ENCODE measurements at regions not wholly inside any gene's neighbourhood (a gene's known extent, or its start where the extent isn't known, plus 50 kb on each side); places are given as distances from the start of the nearest gene placed in this dataset.

GRCh38 chr12:106003297-106003696 is 135.5 kb downstream of the NUAK1 start:
- H3K36me3 ChIP-seq: no peaks in the 10 kb centered on the region
- H3K9me3 ChIP-seq: no peaks in the 10 kb centered on the region
- H3K4me3 ChIP-seq: no peak overlapping the region
- intact Hi-C loops (cut with DNase I): no loop called here
- no peak for TF ChIP-seq POLR2A (IDR thresholded peaks at IDR 0.05)
- DNase-seq (ENCODE audit: extremely low spot score in 2 of 2): no peak
- no peaks in the 10 kb centered on the region for H3K27me3 ChIP-seq
- H3K4me1 ChIP-seq: no peaks in the 10 kb centered on the region
- no peak overlapping the region for H3K27ac ChIP-seq

GRCh38 chr12:106004289-106004688 is 134.5 kb downstream of the NUAK1 start:
- Histone ChIP-seq H3K27me3 (no peaks in the 10 kb centered on the region), H3K4me1 (no peaks in the 10 kb centered on the region), H3K27ac (no peak overlapping the region), H3K36me3 (no peaks in the 10 kb centered on the region), H3K9me3 (no peaks in the 10 kb centered on the region), H3K4me3 (no peak overlapping the region)
- TF ChIP-seq CTCF (IDR thresholded peaks at IDR 0.05) (no peak), POLR2AphosphoS5 (IDR thresholded peaks at IDR 0.05; ENCODE audit: insufficient read depth in 1 of 2, low read depth in 1 of 2) (no peak), POLR2A (IDR thresholded peaks at IDR 0.05) (no peak)
- no peak for DNase-seq (ENCODE audit: extremely low spot score in 2 of 2)
- intact Hi-C loops (cut with DNase I): no loop called here

- Histone ChIP-seq H3K27me3 (no peaks in the 10 kb centered on the region), H3K9me3 (no peaks in the 10 kb centered on the region), H3K4me3 (no peak overlapping the region), H3K36me3 (no peaks in the 10 kb centered on the region), H3K27ac (no peak overlapping the region), H3K4me1 (no peaks in the 10 kb centered on the region)
- intact Hi-C loops (cut with DNase I): no loop called here
- no peak for DNase-seq (ENCODE audit: extremely low spot score in 2 of 2)
- no peak for TF ChIP-seq POLR2AphosphoS5 (IDR thresholded peaks at IDR 0.05; ENCODE audit: insufficient read depth in 1 of 2, low read depth in 1 of 2)
- TF ChIP-seq POLR2A (IDR thresholded peaks at IDR 0.05): no peak
- TF ChIP-seq CTCF (IDR thresholded peaks at IDR 0.05): no peak
Observed at GRCh38 chr12:106006382-106006781, 132.4 kb downstream of the NUAK1 start.

GRCh38 chr12:106006940-106007339 is 131.8 kb downstream of the NUAK1 start:
- TF ChIP-seq POLR2A (IDR thresholded peaks at IDR 0.05): no peak
- peak in 1 of 2 donors; percentile 54 for DNase-seq (ENCODE audit: extremely low spot score in 2 of 2)
- Histone ChIP-seq H3K27ac (no peak overlapping the region), H3K9me3 (no peaks in the 10 kb centered on the region), H3K27me3 (no peaks in the 10 kb centered on the region), H3K4me1 (no peaks in the 10 kb centered on the region), H3K36me3 (no peaks in the 10 kb centered on the region), H3K4me3 (no peak overlapping the region)
- intact Hi-C loops (cut with DNase I): no loop called here

GRCh38 chr12:106010741-106011140 is 128.0 kb downstream of the NUAK1 start:
- DNase-seq (ENCODE audit: extremely low spot score in 2 of 2): no peak
- no peaks in the 10 kb centered on the region for H3K4me1 ChIP-seq
- no peak overlapping the region for H3K4me3 ChIP-seq
- intact Hi-C loops (cut with DNase I): no loop called here
- H3K27ac ChIP-seq: no peak overlapping the region
- no peaks in the 10 kb centered on the region for H3K36me3 ChIP-seq
- TF ChIP-seq CTCF (IDR thresholded peaks at IDR 0.05): no peak
- H3K27me3 ChIP-seq: no peaks in the 10 kb centered on the region
- H3K9me3 ChIP-seq: no peaks in the 10 kb centered on the region
